Ishikawa (cell line): ENCODE measurements at regions not wholly inside any gene's neighbourhood (a gene's known extent, or its start where the extent isn't known, plus 50 kb on each side); places are given as distances from the start of the nearest gene placed in this dataset.

ENCODE experiments used
- CREB1 ChIP-seq: IDR thresholded peaks from 2 replicates; pipeline ENCODE4 v1.6.1; 2012; ENCODE audit warnings: low read depth
- EP300 ChIP-seq: IDR thresholded peaks from 2 replicates; pipeline ENCODE4 v1.6.1; 2012; ENCODE audit warnings: borderline replicate concordance
- FOXM1 ChIP-seq: IDR thresholded peaks from 2 replicates; pipeline ENCODE4 v1.6.1; 2012; ENCODE audit warnings: low read depth, borderline replicate concordance
- MAX ChIP-seq: IDR thresholded peaks from 2 replicates; pipeline ENCODE4 v1.6.1; 2012
- NFIC ChIP-seq: IDR thresholded peaks from 2 replicates; pipeline ENCODE4 v1.6.1; 2012
- RAD21 ChIP-seq: IDR thresholded peaks from 2 replicates; pipeline ENCODE4 v1.6.1; 2012; ENCODE audit warnings: low read depth
- REST ChIP-seq: IDR thresholded peaks from 2 replicates; pipeline ENCODE4 v1.6.1; 2012; ENCODE audit warnings: low read depth, mild to moderate bottlenecking
- TAF1 ChIP-seq: IDR thresholded peaks from 2 replicates; pipeline ENCODE4 v1.6.1; 2012; ENCODE audit warnings: low read depth, mild to moderate bottlenecking
- TCF12 ChIP-seq: IDR thresholded peaks from 2 replicates; pipeline ENCODE4 v1.6.1; 2012; ENCODE audit warnings: low read depth

GRCh38 chr5:167750586-167750985, 540.9 kb upstream of the WWC1 start:
- TF ChIP-seq RAD21 (no peak), CREB1 (no peak), TAF1 (no peak), REST (no peak), NFIC (no peak), EP300 (no peak), TCF12 (no peak), MAX (no peak), FOXM1 (no peak)
